HS-5 (cell line): ENCODE measurements at regions not wholly inside any gene's neighbourhood (a gene's known extent, or its start where the extent isn't known, plus 50 kb on each side); places are given as distances from the start of the nearest gene placed in this dataset.

Source experiments
- DNase-seq: peaks from one replicate; pipeline ENCODE4 v3.0.0-alpha.2; 2012; ENCODE audit warnings: low read depth

- no peak for DNase-seq
Measured at GRCh38 chr5:133797167-133797566, 171.3 kb downstream of the C5orf15 start.

GRCh38 chr5:133796186-133796585, 172.2 kb downstream of the C5orf15 start:
- no peak for DNase-seq

- DNase-seq: no peak
Measured at GRCh38 chr5:133794771-133795415, 173.5 kb downstream of the C5orf15 start.

- DNase-seq: no peak
Measured at GRCh38 chr5:133793756-133794465, 174.5 kb downstream of the C5orf15 start.

- DNase-seq: no peak
Measured at GRCh38 chr5:133792655-133793054, 175.8 kb downstream of the C5orf15 start.

- no peak for DNase-seq
Measured at GRCh38 chr5:133792024-133792423, 176.4 kb downstream of the C5orf15 start.

- DNase-seq: no peak
Measured at GRCh38 chr5:133790898-133791297, 177.5 kb downstream of the C5orf15 start.

- no peak for DNase-seq
Measured at GRCh38 chr5:133789428-133789827, 177.1 kb upstream of the FSTL4 start.

GRCh38 chr5:133788121-133788520, 175.8 kb upstream of the FSTL4 start:
- no peak for DNase-seq

- no peak for DNase-seq
Measured at GRCh38 chr5:133786420-133786819, 174.1 kb upstream of the FSTL4 start.

GRCh38 chr5:133785182-133785581, 172.8 kb upstream of the FSTL4 start:
- no peak for DNase-seq

GRCh38 chr5:133783481-133783880, 171.1 kb upstream of the FSTL4 start:
- DNase-seq: no peak

GRCh38 chr5:133782736-133783135, 170.4 kb upstream of the FSTL4 start:
- no peak for DNase-seq

GRCh38 chr5:133781436-133782225, 169.3 kb upstream of the FSTL4 start:
- no peak for DNase-seq

- no peak for DNase-seq
Measured at GRCh38 chr5:133780619-133781280, 168.4 kb upstream of the FSTL4 start.

GRCh38 chr5:133779828-133780475, 167.6 kb upstream of the FSTL4 start:
- no peak for DNase-seq

GRCh38 chr5:133778636-133779035, 166.3 kb upstream of the FSTL4 start:
- no peak for DNase-seq

- no peak for DNase-seq
Measured at GRCh38 chr5:133777951-133778350, 165.6 kb upstream of the FSTL4 start.

- no peak for DNase-seq
Measured at GRCh38 chr5:133775584-133776304, 163.4 kb upstream of the FSTL4 start.

GRCh38 chr5:133773247-133774202, 161.2 kb upstream of the FSTL4 start:
- no peak for DNase-seq
